Left lung (tissue), 4 donors: ENCODE measurements at regions not wholly inside any gene's neighbourhood (a gene's known extent, or its start where the extent isn't known, plus 50 kb on each side); places are given as distances from the start of the nearest gene placed in this dataset.

ENCODE experiments used
- ATAC-seq: fragments of 200-7000 bp; cut with Tn5 transposase; one replicate; pipeline ENCODE4 v1.9.1; 2020; ENCODE audit warnings: moderate library complexity
- DNase-seq, 4 donors: peaks; one replicate each; pipeline ENCODE4 v3.0.0-alpha.2; 2013 to 2020
- H3K27ac ChIP-seq, 2 donors: fragments of 200-600 bp; sonication (generic) in 1 of 2; one replicate each; pipeline versions ENCODE4 v1.5.0 to v1.8.0; 2020 to 2021
- H3K27me3 ChIP-seq, 2 donors: fragments of 200-600 bp; sonication (generic) in 1 of 2; one replicate each; pipeline versions ENCODE4 v1.5.0 to v1.8.0; 2020 to 2021
- H3K36me3 ChIP-seq, 2 donors: fragments of 200-600 bp; sonication (generic) in 1 of 2; one replicate each; pipeline versions ENCODE4 v1.5.0 to v1.8.0; 2020 to 2021
- H3K4me1 ChIP-seq, 2 donors: fragments of 200-600 bp; one replicate each; pipeline ENCODE4 v1.8.0; 2021
- H3K4me3 ChIP-seq, 2 donors: fragments of 200-600 bp; sonication (generic) in 1 of 2; one replicate each; pipeline versions ENCODE4 v1.5.0 to v1.8.0; 2020 to 2021; ENCODE audit warnings: mild to moderate bottlenecking in 1 of 2
- H3K9me3 ChIP-seq, 2 donors: fragments of 200-600 bp; sonication (generic) in 1 of 2; one replicate each; pipeline versions ENCODE4 v1.5.0 to v1.8.0; 2020 to 2021
- CTCF ChIP-seq, 2 donors: fragments of 200-600 bp; sonication (generic) in 1 of 2; IDR thresholded peaks; one replicate each; pipeline versions ENCODE4 v1.5.0 to v1.8.0; 2021; ENCODE audit warnings: antibody characterized with exemption in 2 of 2
- intact Hi-C, 2 donors: fragments of 100-400 bp; cut with DNase I; formaldehyde crosslinking; loops; one replicate each; pipeline versions ENCODE4 v1.11.2 to v1.14.2; 2022
- donor health status: DM: no; HTN: yes; CAD: no.
- donor health status: DM: no; HTN: no; CAD: no.

GRCh38 chr13:84366506-84366905 is 484.2 kb upstream of the SLITRK1 start:
- Histone ChIP-seq H3K27ac (no peak overlapping the region), H3K4me3 (no peak overlapping the region), H3K4me1 (no peaks in the 10 kb centered on the region), H3K36me3 (no peaks in the 10 kb centered on the region), H3K27me3 (no peaks in the 10 kb centered on the region), H3K9me3 (peaks cover 0 to 5% of the 10 kb centered on the region in 2 donors)
- intact Hi-C loops: no loop called here
- ATAC-seq: no peak
- no peak for DNase-seq
- no peak for TF ChIP-seq CTCF (IDR thresholded peaks at IDR 0.05)

GRCh38 chr13:84362777-84363176 is 480.5 kb upstream of the SLITRK1 start:
- no peak for TF ChIP-seq CTCF (IDR thresholded peaks at IDR 0.05)
- no peak for DNase-seq
- H3K27ac ChIP-seq: no peak overlapping the region
- no peak overlapping the region for H3K4me3 ChIP-seq
- H3K27me3 ChIP-seq: no peaks in the 10 kb centered on the region
- no peaks in the 10 kb centered on the region for H3K9me3 ChIP-seq
- ATAC-seq: no peak
- no peaks in the 10 kb centered on the region for H3K4me1 ChIP-seq
- intact Hi-C loops: no loop called here
- H3K36me3 ChIP-seq: no peaks in the 10 kb centered on the region

GRCh38 chr13:84360822-84361221 is 478.5 kb upstream of the SLITRK1 start:
- ATAC-seq: no peak
- H3K4me1 ChIP-seq: no peaks in the 10 kb centered on the region
- intact Hi-C loops: no loop called here
- TF ChIP-seq CTCF (IDR thresholded peaks at IDR 0.05): no peak
- no peaks in the 10 kb centered on the region for H3K27me3 ChIP-seq
- no peaks in the 10 kb centered on the region for H3K9me3 ChIP-seq
- no peak for DNase-seq
- no peaks in the 10 kb centered on the region for H3K36me3 ChIP-seq
- no peak overlapping the region for H3K27ac ChIP-seq
- no peak overlapping the region for H3K4me3 ChIP-seq

GRCh38 chr13:84358601-84359000 is 476.3 kb upstream of the SLITRK1 start:
- TF ChIP-seq CTCF (IDR thresholded peaks at IDR 0.05): no peak
- no peak overlapping the region for H3K27ac ChIP-seq
- H3K36me3 ChIP-seq: no peaks in the 10 kb centered on the region
- intact Hi-C loops: no loop called here
- no peaks in the 10 kb centered on the region for H3K27me3 ChIP-seq
- peaks cover 0 to under 1% of the 10 kb centered on the region in 2 donors for H3K9me3 ChIP-seq
- no peaks in the 10 kb centered on the region for H3K4me1 ChIP-seq
- no peak for DNase-seq
- ATAC-seq: no peak
- H3K4me3 ChIP-seq: no peak overlapping the region

GRCh38 chr13:84352946-84353345 is 470.7 kb upstream of the SLITRK1 start:
- no peaks in the 10 kb centered on the region for H3K4me1 ChIP-seq
- H3K9me3 ChIP-seq: peaks cover 0 to 3% of the 10 kb centered on the region in 2 donors
- H3K27me3 ChIP-seq: no peaks in the 10 kb centered on the region
- no peak overlapping the region for H3K27ac ChIP-seq
- DNase-seq: no peak
- no peaks in the 10 kb centered on the region for H3K36me3 ChIP-seq
- TF ChIP-seq CTCF (IDR thresholded peaks at IDR 0.05): no peak
- intact Hi-C loops: no loop called here
- ATAC-seq: no peak
- H3K4me3 ChIP-seq: no peak overlapping the region
